GM23338 (cell line): ENCODE measurements at regions not wholly inside any gene's neighbourhood (a gene's known extent, or its start where the extent isn't known, plus 50 kb on each side); places are given as distances from the start of the nearest gene placed in this dataset.

Experiments used
- ATAC-seq: fragments of 200-7000 bp; cut with Tn5 transposase; 3 replicates; pipeline ENCODE4 v1.9.1; 2020
- DNase-seq: peaks from one replicate; pipeline ENCODE4 v3.0.0-alpha.2; 2015; ENCODE audit warnings: low spot score
- H2AFZ ChIP-seq: fragments of 200-600 bp; sonication (generic); 2 replicates; pipeline ENCODE4 v1.8.0; 2016; ENCODE audit warnings: antibody characterized with exemption, mild to moderate bottlenecking, moderate library complexity
- H3F3A ChIP-seq: fragments of 200-600 bp; sonication (generic); replicated peaks from 2 replicates; pipeline ENCODE4 v1.8.0; 2017; ENCODE audit warnings: antibody characterized with exemption, mixed run types, low read depth
- H3K27ac ChIP-seq: fragments of 200-600 bp; sonication (generic); 2 replicates; pipeline ENCODE4 v1.6.1; 2016; ENCODE audit warnings: low read depth
- H3K27me3 ChIP-seq: fragments of 200-600 bp; sonication (generic); 2 replicates; pipeline ENCODE4 v1.8.0; 2016; ENCODE audit warnings: mild to moderate bottlenecking, mixed run types, moderate library complexity; ENCODE audit not compliant: insufficient read depth
- H3K36me3 ChIP-seq: fragments of 200-600 bp; sonication (generic); 2 replicates; pipeline ENCODE4 v1.8.0; 2016; ENCODE audit warnings: mild to moderate bottlenecking; ENCODE audit not compliant: insufficient read depth
- H3K4me1 ChIP-seq: fragments of 200-600 bp; sonication (generic); 2 replicates; pipeline ENCODE4 v1.8.0; 2016; ENCODE audit warnings: mild to moderate bottlenecking, moderate library complexity; ENCODE audit not compliant: insufficient read depth
- H3K4me2 ChIP-seq: fragments of 200-600 bp; sonication (generic); 2 replicates; pipeline ENCODE4 v1.7.1; 2017; ENCODE audit warnings: mixed run types
- H3K4me3 ChIP-seq: fragments of 200-600 bp; sonication (generic); 2 replicates; pipeline ENCODE4 v1.6.1; 2016; ENCODE audit warnings: mixed run types
- H3K79me2 ChIP-seq: fragments of 200-600 bp; sonication (generic); replicated peaks from 2 replicates; pipeline ENCODE4 v1.8.0; 2017; ENCODE audit warnings: mild to moderate bottlenecking; ENCODE audit not compliant: insufficient read depth
- H3K9me2 ChIP-seq: fragments of 200-600 bp; sonication (generic); 2 replicates; pipeline ENCODE4 v1.8.0; 2017; ENCODE audit not compliant: insufficient read depth
- H4K20me1 ChIP-seq: fragments of 200-600 bp; sonication (generic); replicated peaks from 2 replicates; pipeline ENCODE4 v1.8.0; 2017; ENCODE audit warnings: mild to moderate bottlenecking; ENCODE audit not compliant: insufficient read depth
- H3K27ac Mint-ChIP-seq: 2 replicates; pipeline ENCODE4 v1.8.0; 2020; ENCODE audit warnings: inconsistent platforms, mild to moderate bottlenecking, moderate library complexity, mixed read lengths
- H3K27me3 Mint-ChIP-seq: 3 replicates; pipeline ENCODE4 v1.8.0; 2022; ENCODE audit warnings: low read depth, mild to moderate bottlenecking, moderate library complexity, mixed read lengths, inconsistent platforms; ENCODE audit not compliant: insufficient read depth, poor library complexity
- H3K36me3 Mint-ChIP-seq: 3 replicates; pipeline ENCODE4 v1.8.0; 2021; ENCODE audit warnings: low read depth, mild to moderate bottlenecking, inconsistent platforms, moderate library complexity, mixed read lengths
- H3K4me1 Mint-ChIP-seq: 3 replicates; pipeline ENCODE4 v1.8.0; 2020; ENCODE audit warnings: mild to moderate bottlenecking, inconsistent platforms, mixed read lengths
- H3K4me3 Mint-ChIP-seq: 3 replicates; pipeline ENCODE4 v1.8.0; 2021; ENCODE audit warnings: moderate library complexity, mild to moderate bottlenecking, inconsistent platforms, mixed read lengths
- H3K9me3 Mint-ChIP-seq: 3 replicates; pipeline ENCODE4 v1.8.0; 2020; ENCODE audit warnings: moderate library complexity, mild to moderate bottlenecking, inconsistent platforms, mixed read lengths
- CREB1 ChIP-seq: fragments of 250-450 bp; sonication (Bioruptor Pico); IDR thresholded peaks from 2 replicates; pipeline ENCODE4 v1.5.0; 2020; ENCODE audit warnings: low read depth, mild to moderate bottlenecking, moderate library complexity
- EZH2 ChIP-seq: fragments of 200-600 bp; sonication (generic); IDR thresholded peaks from one replicate; pipeline ENCODE4 v1.8.0; 2017; ENCODE audit warnings: antibody characterized with exemption, mild to moderate bottlenecking, low read depth; ENCODE audit not compliant: unreplicated experiment
- EZH2phosphoT487 ChIP-seq: fragments of 200-600 bp; sonication (generic); IDR thresholded peaks from one replicate; pipeline ENCODE4 v1.8.1; 2018; ENCODE audit warnings: antibody characterized with exemption; ENCODE audit not compliant: unreplicated experiment
- JUNB ChIP-seq: IDR thresholded peaks from one replicate; pipeline ENCODE4 v1.6.1; 2016; ENCODE audit warnings: antibody characterized with exemption; ENCODE audit not compliant: unreplicated experiment
- NANOG ChIP-seq: IDR thresholded peaks from 2 replicates; pipeline ENCODE4 v1.6.1; 2016; ENCODE audit warnings: antibody characterized with exemption, borderline replicate concordance
- POLR2AphosphoS5 ChIP-seq: IDR thresholded peaks from 2 replicates; pipeline ENCODE4 v1.6.1; 2016; ENCODE audit warnings: antibody characterized with exemption, low read depth
- STAT1 ChIP-seq: IDR thresholded peaks from one replicate; pipeline ENCODE4 v1.6.1; 2016; ENCODE audit warnings: antibody characterized with exemption; ENCODE audit not compliant: unreplicated experiment
- ZNF114 ChIP-seq: fragments of 250-450 bp; sonication (Bioruptor Pico); IDR thresholded peaks from 2 replicates; pipeline ENCODE4 v1.5.0; 2020; ENCODE audit warnings: mild to moderate bottlenecking, moderate library complexity
- ZNF331 ChIP-seq: fragments of 250-450 bp; sonication (Bioruptor Pico); IDR thresholded peaks from 2 replicates; pipeline ENCODE4 v1.5.0; 2020; ENCODE audit warnings: low read depth, mild to moderate bottlenecking, moderate library complexity
- TF ChIP-seq, protein P1 (sequence below), 2 experiments: fragments of 200-600 bp in 1 of 2; sonication (generic) in 1 of 2; conservative IDR thresholded peaks; 2 replicates each; pipeline versions ENCODE4 v1.5.1 to v1.6.1; 2016 to 2017; ENCODE audit warnings: antibody characterized with exemption in 2 of 2, low read depth in 2 of 2, mild to moderate bottlenecking in 2 of 2, moderate library complexity in 1 of 2
- TF ChIP-seq, protein P2 (sequence below): IDR thresholded peaks from 2 replicates; pipeline ENCODE4 v1.6.1; 2016; ENCODE audit warnings: antibody characterized with exemption
- TF ChIP-seq, protein P3 (sequence below): fragments of 250-450 bp; sonication (Bioruptor Pico); IDR thresholded peaks from 2 replicates; pipeline ENCODE4 v1.5.0; 2020; ENCODE audit warnings: mild to moderate bottlenecking, moderate library complexity
- TF ChIP-seq, protein P4 (sequence below): IDR thresholded peaks from one replicate; pipeline ENCODE4 v1.6.1; 2018; ENCODE audit warnings: antibody characterized with exemption; ENCODE audit not compliant: unreplicated experiment

DNA sequence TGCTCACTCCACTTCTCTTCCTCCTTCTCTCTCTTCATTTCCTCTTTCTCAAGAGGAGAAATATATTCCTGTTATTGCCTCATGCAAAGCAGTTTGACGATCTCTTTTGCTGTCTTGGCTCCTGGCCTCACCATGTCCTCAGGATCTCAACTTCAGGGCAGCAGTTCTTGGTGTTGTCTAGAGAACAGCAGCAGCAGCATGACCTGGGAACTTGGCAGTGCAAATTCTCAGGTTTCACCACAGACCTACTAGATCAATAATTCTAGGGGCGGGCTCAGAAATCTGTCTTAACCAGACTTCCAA lies 193.4 kb upstream of the EDNRA start:
- Histone ChIP-seq H3K27me3 (no peaks in the 10 kb centered on the region), H3K27ac (no peak overlapping the region), H3K4me3 (no peak overlapping the region), H2AFZ (peak overlapping the region; percentile 56; the same call in 1 of the 2 replicates), H3F3A (no peaks in the 10 kb centered on the region), H3K4me2 (no peak overlapping the region), H4K20me1 (no peaks in the 10 kb centered on the region), H3K9me2 (peaks cover 4% of the 10 kb centered on the region), H3K79me2 (no peaks in the 10 kb centered on the region), H3K4me1 (no peaks in the 10 kb centered on the region), H3K36me3 (no peaks in the 10 kb centered on the region)
- Mint-ChIP-seq H3K27ac (no peak overlapping the region), H3K9me3 (no peaks in the 10 kb centered on the region; the same call in 2 of the 3 replicates), H3K4me1 (no peaks in the 10 kb centered on the region), H3K27me3 (peaks cover 9% of the 10 kb centered on the region), H3K4me3 (no peak overlapping the region), H3K36me3 (no peaks in the 10 kb centered on the region)
- TF ChIP-seq, protein P1, sequence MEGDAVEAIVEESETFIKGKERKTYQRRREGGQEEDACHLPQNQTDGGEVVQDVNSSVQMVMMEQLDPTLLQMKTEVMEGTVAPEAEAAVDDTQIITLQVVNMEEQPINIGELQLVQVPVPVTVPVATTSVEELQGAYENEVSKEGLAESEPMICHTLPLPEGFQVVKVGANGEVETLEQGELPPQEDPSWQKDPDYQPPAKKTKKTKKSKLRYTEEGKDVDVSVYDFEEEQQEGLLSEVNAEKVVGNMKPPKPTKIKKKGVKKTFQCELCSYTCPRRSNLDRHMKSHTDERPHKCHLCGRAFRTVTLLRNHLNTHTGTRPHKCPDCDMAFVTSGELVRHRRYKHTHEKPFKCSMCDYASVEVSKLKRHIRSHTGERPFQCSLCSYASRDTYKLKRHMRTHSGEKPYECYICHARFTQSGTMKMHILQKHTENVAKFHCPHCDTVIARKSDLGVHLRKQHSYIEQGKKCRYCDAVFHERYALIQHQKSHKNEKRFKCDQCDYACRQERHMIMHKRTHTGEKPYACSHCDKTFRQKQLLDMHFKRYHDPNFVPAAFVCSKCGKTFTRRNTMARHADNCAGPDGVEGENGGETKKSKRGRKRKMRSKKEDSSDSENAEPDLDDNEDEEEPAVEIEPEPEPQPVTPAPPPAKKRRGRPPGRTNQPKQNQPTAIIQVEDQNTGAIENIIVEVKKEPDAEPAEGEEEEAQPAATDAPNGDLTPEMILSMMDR (conservative IDR thresholded peaks at IDR 0.05; ENCODE audit: low read depth in 2 of 2) = no peak
- TF ChIP-seq JUNB (no peak), ZNF331 (CRISPR knock-in tag) (no peak), POLR2AphosphoS5 (no peak), EZH2phosphoT487 (no peak), CREB1 (CRISPR knock-in tag) (no peak), STAT1 (no peak), ZNF114 (no peak), NANOG (no peak), EZH2 (no peak)
- TF ChIP-seq, protein P2, sequence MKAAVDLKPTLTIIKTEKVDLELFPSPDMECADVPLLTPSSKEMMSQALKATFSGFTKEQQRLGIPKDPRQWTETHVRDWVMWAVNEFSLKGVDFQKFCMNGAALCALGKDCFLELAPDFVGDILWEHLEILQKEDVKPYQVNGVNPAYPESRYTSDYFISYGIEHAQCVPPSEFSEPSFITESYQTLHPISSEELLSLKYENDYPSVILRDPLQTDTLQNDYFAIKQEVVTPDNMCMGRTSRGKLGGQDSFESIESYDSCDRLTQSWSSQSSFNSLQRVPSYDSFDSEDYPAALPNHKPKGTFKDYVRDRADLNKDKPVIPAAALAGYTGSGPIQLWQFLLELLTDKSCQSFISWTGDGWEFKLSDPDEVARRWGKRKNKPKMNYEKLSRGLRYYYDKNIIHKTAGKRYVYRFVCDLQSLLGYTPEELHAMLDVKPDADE = no peak
- TF ChIP-seq, protein P3, sequence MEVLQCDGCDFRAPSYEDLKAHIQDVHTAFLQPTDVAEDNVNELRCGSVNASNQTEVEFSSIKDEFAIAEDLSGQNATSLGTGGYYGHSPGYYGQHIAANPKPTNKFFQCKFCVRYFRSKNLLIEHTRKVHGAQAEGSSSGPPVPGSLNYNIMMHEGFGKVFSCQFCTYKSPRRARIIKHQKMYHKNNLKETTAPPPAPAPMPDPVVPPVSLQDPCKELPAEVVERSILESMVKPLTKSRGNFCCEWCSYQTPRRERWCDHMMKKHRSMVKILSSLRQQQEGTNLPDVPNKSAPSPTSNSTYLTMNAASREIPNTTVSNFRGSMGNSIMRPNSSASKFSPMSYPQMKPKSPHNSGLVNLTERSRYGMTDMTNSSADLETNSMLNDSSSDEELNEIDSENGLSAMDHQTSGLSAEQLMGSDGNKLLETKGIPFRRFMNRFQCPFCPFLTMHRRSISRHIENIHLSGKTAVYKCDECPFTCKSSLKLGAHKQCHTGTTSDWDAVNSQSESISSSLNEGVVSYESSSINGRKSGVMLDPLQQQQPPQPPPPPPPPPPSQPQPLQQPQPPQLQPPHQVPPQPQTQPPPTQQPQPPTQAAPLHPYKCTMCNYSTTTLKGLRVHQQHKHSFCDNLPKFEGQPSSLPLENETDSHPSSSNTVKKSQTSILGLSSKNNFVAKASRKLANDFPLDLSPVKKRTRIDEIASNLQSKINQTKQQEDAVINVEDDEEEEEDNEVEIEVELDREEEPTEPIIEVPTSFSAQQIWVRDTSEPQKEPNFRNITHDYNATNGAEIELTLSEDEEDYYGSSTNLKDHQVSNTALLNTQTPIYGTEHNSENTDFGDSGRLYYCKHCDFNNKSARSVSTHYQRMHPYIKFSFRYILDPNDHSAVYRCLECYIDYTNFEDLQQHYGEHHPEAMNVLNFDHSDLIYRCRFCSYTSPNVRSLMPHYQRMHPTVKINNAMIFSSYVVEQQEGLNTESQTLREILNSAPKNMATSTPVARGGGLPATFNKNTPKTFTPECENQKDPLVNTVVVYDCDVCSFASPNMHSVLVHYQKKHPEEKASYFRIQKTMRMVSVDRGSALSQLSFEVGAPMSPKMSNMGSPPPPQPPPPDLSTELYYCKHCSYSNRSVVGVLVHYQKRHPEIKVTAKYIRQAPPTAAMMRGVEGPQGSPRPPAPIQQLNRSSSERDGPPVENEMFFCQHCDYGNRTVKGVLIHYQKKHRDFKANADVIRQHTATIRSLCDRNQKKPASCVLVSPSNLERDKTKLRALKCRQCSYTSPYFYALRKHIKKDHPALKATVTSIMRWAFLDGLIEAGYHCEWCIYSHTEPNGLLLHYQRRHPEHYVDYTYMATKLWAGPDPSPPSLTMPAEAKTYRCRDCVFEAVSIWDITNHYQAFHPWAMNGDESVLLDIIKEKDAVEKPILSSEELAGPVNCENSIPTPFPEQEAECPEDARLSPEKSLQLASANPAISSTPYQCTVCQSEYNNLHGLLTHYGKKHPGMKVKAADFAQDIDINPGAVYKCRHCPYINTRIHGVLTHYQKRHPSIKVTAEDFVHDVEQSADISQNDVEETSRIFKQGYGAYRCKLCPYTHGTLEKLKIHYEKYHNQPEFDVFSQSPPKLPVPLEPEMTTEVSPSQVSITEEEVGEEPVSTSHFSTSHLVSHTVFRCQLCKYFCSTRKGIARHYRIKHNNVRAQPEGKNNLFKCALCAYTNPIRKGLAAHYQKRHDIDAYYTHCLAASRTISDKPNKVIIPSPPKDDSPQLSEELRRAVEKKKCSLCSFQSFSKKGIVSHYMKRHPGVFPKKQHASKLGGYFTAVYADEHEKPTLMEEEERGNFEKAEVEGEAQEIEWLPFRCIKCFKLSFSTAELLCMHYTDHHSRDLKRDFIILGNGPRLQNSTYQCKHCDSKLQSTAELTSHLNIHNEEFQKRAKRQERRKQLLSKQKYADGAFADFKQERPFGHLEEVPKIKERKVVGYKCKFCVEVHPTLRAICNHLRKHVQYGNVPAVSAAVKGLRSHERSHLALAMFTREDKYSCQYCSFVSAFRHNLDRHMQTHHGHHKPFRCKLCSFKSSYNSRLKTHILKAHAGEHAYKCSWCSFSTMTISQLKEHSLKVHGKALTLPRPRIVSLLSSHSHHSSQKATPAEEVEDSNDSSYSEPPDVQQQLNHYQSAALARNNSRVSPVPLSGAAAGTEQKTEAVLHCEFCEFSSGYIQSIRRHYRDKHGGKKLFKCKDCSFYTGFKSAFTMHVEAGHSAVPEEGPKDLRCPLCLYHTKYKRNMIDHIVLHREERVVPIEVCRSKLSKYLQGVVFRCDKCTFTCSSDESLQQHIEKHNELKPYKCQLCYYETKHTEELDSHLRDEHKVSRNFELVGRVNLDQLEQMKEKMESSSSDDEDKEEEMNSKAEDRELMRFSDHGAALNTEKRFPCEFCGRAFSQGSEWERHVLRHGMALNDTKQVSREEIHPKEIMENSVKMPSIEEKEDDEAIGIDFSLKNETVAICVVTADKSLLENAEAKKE (CRISPR knock-in tag) = no peak
- TF ChIP-seq, protein P4, sequence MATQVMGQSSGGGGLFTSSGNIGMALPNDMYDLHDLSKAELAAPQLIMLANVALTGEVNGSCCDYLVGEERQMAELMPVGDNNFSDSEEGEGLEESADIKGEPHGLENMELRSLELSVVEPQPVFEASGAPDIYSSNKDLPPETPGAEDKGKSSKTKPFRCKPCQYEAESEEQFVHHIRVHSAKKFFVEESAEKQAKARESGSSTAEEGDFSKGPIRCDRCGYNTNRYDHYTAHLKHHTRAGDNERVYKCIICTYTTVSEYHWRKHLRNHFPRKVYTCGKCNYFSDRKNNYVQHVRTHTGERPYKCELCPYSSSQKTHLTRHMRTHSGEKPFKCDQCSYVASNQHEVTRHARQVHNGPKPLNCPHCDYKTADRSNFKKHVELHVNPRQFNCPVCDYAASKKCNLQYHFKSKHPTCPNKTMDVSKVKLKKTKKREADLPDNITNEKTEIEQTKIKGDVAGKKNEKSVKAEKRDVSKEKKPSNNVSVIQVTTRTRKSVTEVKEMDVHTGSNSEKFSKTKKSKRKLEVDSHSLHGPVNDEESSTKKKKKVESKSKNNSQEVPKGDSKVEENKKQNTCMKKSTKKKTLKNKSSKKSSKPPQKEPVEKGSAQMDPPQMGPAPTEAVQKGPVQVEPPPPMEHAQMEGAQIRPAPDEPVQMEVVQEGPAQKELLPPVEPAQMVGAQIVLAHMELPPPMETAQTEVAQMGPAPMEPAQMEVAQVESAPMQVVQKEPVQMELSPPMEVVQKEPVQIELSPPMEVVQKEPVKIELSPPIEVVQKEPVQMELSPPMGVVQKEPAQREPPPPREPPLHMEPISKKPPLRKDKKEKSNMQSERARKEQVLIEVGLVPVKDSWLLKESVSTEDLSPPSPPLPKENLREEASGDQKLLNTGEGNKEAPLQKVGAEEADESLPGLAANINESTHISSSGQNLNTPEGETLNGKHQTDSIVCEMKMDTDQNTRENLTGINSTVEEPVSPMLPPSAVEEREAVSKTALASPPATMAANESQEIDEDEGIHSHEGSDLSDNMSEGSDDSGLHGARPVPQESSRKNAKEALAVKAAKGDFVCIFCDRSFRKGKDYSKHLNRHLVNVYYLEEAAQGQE = no peak
- DNase-seq (no peak), ATAC-seq (no peak)
